ENCODE measurements at regions not wholly inside any gene's neighbourhood (a gene's known extent, or its start where the extent isn't known, plus 50 kb on each side); places are given as distances from the start of the nearest gene placed in this dataset.

- TF ChIP-seq ZGPAT (CRISPR knock-in tag; IDR thresholded peaks at IDR 0.05) (peak; percentile 59), ZNF788 (CRISPR knock-in tag; IDR thresholded peaks at IDR 0.05; ENCODE audit: borderline replicate concordance) (peak; percentile 31; the same call in 1 of the 2 replicates), HES4 (CRISPR knock-in tag; IDR thresholded peaks at IDR 0.05; ENCODE audit: borderline replicate concordance) (no peak), STAT6 (CRISPR knock-in tag; IDR thresholded peaks at IDR 0.05; ENCODE audit: borderline replicate concordance) (no peak), PAXIP1 (CRISPR knock-in tag; conservative IDR thresholded peaks at IDR 0.05) (peak; percentile 50), PHF20 (CRISPR knock-in tag; IDR thresholded peaks at IDR 0.05) (no peak), KMT2B (CRISPR knock-in tag; IDR thresholded peaks at IDR 0.05) (no peak), ZBTB42 (CRISPR knock-in tag; IDR thresholded peaks at IDR 0.05) (no peak), TGIF2 (CRISPR knock-in tag; IDR thresholded peaks at IDR 0.05) (0 out of 2 replicates have a peak, but pooled peaks have one; percentile 49), ZNF724P (CRISPR knock-in tag; IDR thresholded peaks at IDR 0.05; ENCODE audit: borderline replicate concordance) (no peak), ZBTB8A (CRISPR knock-in tag; IDR thresholded peaks at IDR 0.05; ENCODE audit: borderline replicate concordance, low read depth) (no peak), NFIC (IDR thresholded peaks at IDR 0.05; ENCODE audit: low read length) (0 out of 2 replicates have a peak, but pooled peaks have one; percentile 26), ZNF362 (CRISPR knock-in tag; IDR thresholded peaks at IDR 0.05; ENCODE audit: borderline replicate concordance) (no peak), FIP1L1 (IDR thresholded peaks at IDR 0.05; ENCODE audit: borderline replicate concordance, insufficient read depth, low read depth, low read length) (no peak), GFI1 (CRISPR knock-in tag; IDR thresholded peaks at IDR 0.05; ENCODE audit: borderline replicate concordance) (peak; percentile 63; the same call in 1 of the 2 replicates), ERF (CRISPR knock-in tag; IDR thresholded peaks at IDR 0.05) (no peak)
Observed at GRCh38 chr18:70380915-70381896, 92.4 kb downstream of the SOCS6 start (continued).

All from HepG2 (cell line).